Spinal cord (tissue), 9 donors: ENCODE measurements at regions not wholly inside any gene's neighbourhood (a gene's known extent, or its start where the extent isn't known, plus 50 kb on each side); places are given as distances from the start of the nearest gene placed in this dataset.
"Not testable (repeated sequence)": the region's sequence is repeated elsewhere in the genome, so short reads cannot be mapped to it uniquely, and the experiment has no call there.

Experiments used
- DNase-seq, 6 donors: peaks; one replicate each; pipeline versions ENCODE4 v3.0.0 to v3.0.0-alpha.2; 2013 to 2015; ENCODE audit warnings: low spot score in 6 of 6, low read depth in 4 of 6
- H3K27ac ChIP-seq: one replicate; pipeline ENCODE4 v1.5.1; 2013; ENCODE audit warnings: low read depth, low read length, control low read depth
- H3K27me3 ChIP-seq: one replicate; pipeline ENCODE4 v1.6.1; 2013; ENCODE audit warnings: low read length; ENCODE audit not compliant: control insufficient read depth, insufficient read depth
- H3K36me3 ChIP-seq: one replicate; pipeline ENCODE4 v1.6.1; 2013; ENCODE audit warnings: low read length; ENCODE audit not compliant: control insufficient read depth, insufficient read depth
- H3K4me1 ChIP-seq: one replicate; pipeline ENCODE4 v1.6.1; 2013; ENCODE audit warnings: low read length; ENCODE audit not compliant: control insufficient read depth, insufficient read depth
- H3K4me3 ChIP-seq: one replicate; pipeline ENCODE4 v1.5.1; 2013; ENCODE audit warnings: low read depth, low read length, control low read depth
- H3K9me3 ChIP-seq: one replicate; pipeline ENCODE4 v1.6.1; 2013; ENCODE audit warnings: low read length; ENCODE audit not compliant: control insufficient read depth, insufficient read depth
- WGBS: methylation state at CpG from one replicate; pipeline ENCODE4 v1.1.5; 2013; ENCODE audit warnings: missing lambda C conversion rate; ENCODE audit not compliant: insufficient coverage; 5-methylcytosine and 5-hydroxymethylcytosine counted together
- donor health status: healthy.

GRCh38 chrX:90575155-90575554 lies 653.4 kb downstream of the TGIF2LX start:
- H3K4me3 ChIP-seq, H3K36me3 ChIP-seq, H3K4me1 ChIP-seq, DNase-seq, H3K9me3 ChIP-seq, H3K27me3 ChIP-seq, H3K27ac ChIP-seq: not testable (repeated sequence)
- no CpG with 5 or more reads among the region's 4 CpGs for WGBS

GRCh38 chrX:90601921-90602320 lies 680.2 kb downstream of the TGIF2LX start:
- not testable (repeated sequence) for H3K4me1 ChIP-seq, DNase-seq, H3K27me3 ChIP-seq, H3K27ac ChIP-seq, H3K4me3 ChIP-seq, H3K36me3 ChIP-seq, H3K9me3 ChIP-seq
- 80% methylated on average over 1 of the region's 1 CpG for WGBS

GRCh38 chrX:90605736-90606135 lies 684.0 kb downstream of the TGIF2LX start:
- H3K9me3 ChIP-seq, H3K4me3 ChIP-seq, H3K4me1 ChIP-seq, H3K36me3 ChIP-seq, DNase-seq, H3K27me3 ChIP-seq, H3K27ac ChIP-seq: not testable (repeated sequence)
- no CpG with 5 or more reads among the region's 2 CpGs for WGBS

- Histone ChIP-seq H3K36me3 (no peaks in the 10 kb centered on the region), H3K27me3 (no peaks in the 10 kb centered on the region), H3K27ac (no peak overlapping the region), H3K4me1 (no peaks in the 10 kb centered on the region), H3K4me3 (no peak overlapping the region), H3K9me3 (no peaks in the 10 kb centered on the region)
- WGBS = 94% methylated on average over 19 of the region's 22 CpGs
- DNase-seq = no peak
These were observed 696.1 kb downstream of the TGIF2LX start for GRCh38 chrX:90617710-90618325.

- peak in 1 of 6 donors; percentile 0 for DNase-seq
- H3K36me3 ChIP-seq, H3K4me1 ChIP-seq, H3K4me3 ChIP-seq, H3K27me3 ChIP-seq, H3K9me3 ChIP-seq, H3K27ac ChIP-seq: not testable (repeated sequence)
- 76% methylated on average over 5 of the region's 5 CpGs for WGBS
These were observed 743.5 kb downstream of the TGIF2LX start for GRCh38 chrX:90665161-90665560.

- H3K27me3 ChIP-seq, H3K9me3 ChIP-seq, H3K27ac ChIP-seq, H3K36me3 ChIP-seq, H3K4me3 ChIP-seq, H3K4me1 ChIP-seq, DNase-seq: not testable (repeated sequence)
- 94% methylated on average over 8 of the region's 17 CpGs for WGBS
These were observed 721.1 kb upstream of the PABPC5 start for GRCh38 chrX:90713552-90713951.

GRCh38 chrX:90737555-90737954 lies 697.1 kb upstream of the PABPC5 start:
- not testable (repeated sequence) for H3K9me3 ChIP-seq, H3K27me3 ChIP-seq, H3K36me3 ChIP-seq, H3K27ac ChIP-seq, H3K4me1 ChIP-seq, DNase-seq, H3K4me3 ChIP-seq
- 82% methylated on average over 2 of the region's 3 CpGs for WGBS

GRCh38 chrX:90757619-90758018 lies 677.0 kb upstream of the PABPC5 start:
- H3K27ac ChIP-seq, H3K4me1 ChIP-seq, H3K27me3 ChIP-seq, H3K36me3 ChIP-seq, H3K4me3 ChIP-seq, H3K9me3 ChIP-seq: not testable (repeated sequence)
- WGBS = no CpG with 5 or more reads among the region's 3 CpGs
- DNase-seq = peak in 1 of 6 donors; percentile 0

GRCh38 chrX:90765482-90765881 lies 669.2 kb upstream of the PABPC5 start:
- H3K27ac ChIP-seq, H3K36me3 ChIP-seq, H3K4me3 ChIP-seq, H3K9me3 ChIP-seq, H3K27me3 ChIP-seq, H3K4me1 ChIP-seq, DNase-seq: not testable (repeated sequence)
- WGBS = 96% methylated on average over 15 of the region's 15 CpGs

GRCh38 chrX:90780286-90780789 lies 654.3 kb upstream of the PABPC5 start:
- H3K4me1 ChIP-seq, H3K9me3 ChIP-seq, H3K36me3 ChIP-seq, H3K27me3 ChIP-seq, DNase-seq, H3K27ac ChIP-seq, H3K4me3 ChIP-seq: not testable (repeated sequence)
- no CpG with 5 or more reads among the region's 1 CpG for WGBS
